ENCODE measurements at regions not wholly inside any gene's neighbourhood (a gene's known extent, or its start where the extent isn't known, plus 50 kb on each side); places are given as distances from the start of the nearest gene placed in this dataset.

GRCh38 chr11:37695283-37695682 is 1097.2 kb upstream of the RAG2 start:
- DNase-seq, result no peak

- DNase-seq, result no peak
Observed at GRCh38 chr11:37689951-37690350, 1091.9 kb upstream of the RAG2 start.

GRCh38 chr11:37688456-37688855 is 1090.4 kb upstream of the RAG2 start:
- DNase-seq, result no peak

GRCh38 chr11:37687130-37687529 is 1089.1 kb upstream of the RAG2 start:
- DNase-seq, result no peak

- DNase-seq, result no peak
Observed at GRCh38 chr11:37671321-37671720, 1073.3 kb upstream of the RAG2 start.

- DNase-seq, result no peak
Observed at GRCh38 chr11:37666960-37667359, 1068.9 kb upstream of the RAG2 start.

GRCh38 chr11:37657645-37658044 is 1059.6 kb upstream of the RAG2 start:
- DNase-seq, result no peak

- DNase-seq, result no peak
Observed at GRCh38 chr11:37647767-37648166, 1049.7 kb upstream of the RAG2 start.

GRCh38 chr11:37643968-37644367 is 1045.9 kb upstream of the RAG2 start:
- no peak for DNase-seq

- DNase-seq, result no peak
Observed at GRCh38 chr11:37642296-37642695, 1044.3 kb upstream of the RAG2 start.

GRCh38 chr11:37632748-37633147 is 1034.7 kb upstream of the RAG2 start:
- DNase-seq, result no peak

GRCh38 chr11:37630866-37631265 is 1032.8 kb upstream of the RAG2 start:
- DNase-seq, result no peak

- no peak for DNase-seq
Observed at GRCh38 chr11:37623778-37624177, 1025.7 kb upstream of the RAG2 start.

GRCh38 chr11:37621662-37622061 is 1023.6 kb upstream of the RAG2 start:
- DNase-seq, result no peak

- DNase-seq, result no peak
Observed at GRCh38 chr11:37616291-37616690, 1018.3 kb upstream of the RAG2 start.

- DNase-seq, result no peak
Observed at GRCh38 chr11:37613031-37613430, 1015.0 kb upstream of the RAG2 start.

GRCh38 chr11:37612146-37612545 is 1014.1 kb upstream of the RAG2 start:
- no peak for DNase-seq

GRCh38 chr11:37605229-37605628 is 1007.2 kb upstream of the RAG2 start:
- DNase-seq, result no peak

- no peak for DNase-seq
Observed at GRCh38 chr11:37598381-37598780, 1000.3 kb upstream of the RAG2 start.

- no peak for DNase-seq
Observed at GRCh38 chr11:37597776-37598175, 999.7 kb upstream of the RAG2 start.

- DNase-seq, result no peak
Observed at GRCh38 chr11:37595845-37596244, 997.8 kb upstream of the RAG2 start.

GRCh38 chr11:37574361-37574760 is 976.3 kb upstream of the RAG2 start:
- DNase-seq, result no peak

- no peak for DNase-seq
Observed at GRCh38 chr11:37572491-37573171, 974.6 kb upstream of the RAG2 start.

GRCh38 chr11:37571246-37571645 is 973.2 kb upstream of the RAG2 start:
- DNase-seq, result no peak

- DNase-seq, result no peak
Observed at GRCh38 chr11:37560991-37561390, 963.0 kb upstream of the RAG2 start.

GRCh38 chr11:37560346-37560745 is 962.3 kb upstream of the RAG2 start:
- no peak for DNase-seq

Data from activated CD4-positive, alpha-beta T cell treated with anti-CD3 and anti-CD28 coated beads, Interleukin-2, amount 50 U/mL, for 48 hours (primary cell).